GM20000 (cell line): ENCODE measurements at regions not wholly inside any gene's neighbourhood (a gene's known extent, or its start where the extent isn't known, plus 50 kb on each side); places are given as distances from the start of the nearest gene placed in this dataset.

ENCODE experiments used
- DNase-seq: peaks from one replicate; pipeline ENCODE4 v3.0.0; 2012; ENCODE audit warnings: low spot score
- TF ChIP-seq, protein P1 (sequence below): IDR thresholded peaks from 2 replicates; pipeline ENCODE4 v1.5.1; 2012; ENCODE audit warnings: mild to moderate bottlenecking, control low read depth; ENCODE audit errors: extremely low read depth, missing control alignments

DNA sequence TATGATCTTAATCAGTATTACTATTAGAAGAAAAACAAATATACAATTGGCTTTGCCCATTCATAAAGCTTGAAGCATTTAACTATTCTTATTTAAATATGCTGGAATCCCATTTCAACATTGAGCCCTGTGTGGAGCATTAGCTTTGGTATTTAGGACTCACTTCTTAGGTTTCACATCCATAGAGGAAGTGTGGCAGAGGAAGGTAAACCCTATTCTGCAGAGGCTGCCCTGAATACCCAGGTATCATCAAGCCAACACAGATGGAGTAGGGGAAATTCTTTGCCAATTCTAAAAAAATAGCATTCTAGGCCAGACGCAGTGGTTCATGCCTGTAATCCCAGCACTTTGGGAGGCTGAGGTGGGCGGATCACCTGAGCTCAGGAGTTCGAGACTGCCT is 361.5 kb downstream of the FIGN start:
- TF ChIP-seq, protein P1, sequence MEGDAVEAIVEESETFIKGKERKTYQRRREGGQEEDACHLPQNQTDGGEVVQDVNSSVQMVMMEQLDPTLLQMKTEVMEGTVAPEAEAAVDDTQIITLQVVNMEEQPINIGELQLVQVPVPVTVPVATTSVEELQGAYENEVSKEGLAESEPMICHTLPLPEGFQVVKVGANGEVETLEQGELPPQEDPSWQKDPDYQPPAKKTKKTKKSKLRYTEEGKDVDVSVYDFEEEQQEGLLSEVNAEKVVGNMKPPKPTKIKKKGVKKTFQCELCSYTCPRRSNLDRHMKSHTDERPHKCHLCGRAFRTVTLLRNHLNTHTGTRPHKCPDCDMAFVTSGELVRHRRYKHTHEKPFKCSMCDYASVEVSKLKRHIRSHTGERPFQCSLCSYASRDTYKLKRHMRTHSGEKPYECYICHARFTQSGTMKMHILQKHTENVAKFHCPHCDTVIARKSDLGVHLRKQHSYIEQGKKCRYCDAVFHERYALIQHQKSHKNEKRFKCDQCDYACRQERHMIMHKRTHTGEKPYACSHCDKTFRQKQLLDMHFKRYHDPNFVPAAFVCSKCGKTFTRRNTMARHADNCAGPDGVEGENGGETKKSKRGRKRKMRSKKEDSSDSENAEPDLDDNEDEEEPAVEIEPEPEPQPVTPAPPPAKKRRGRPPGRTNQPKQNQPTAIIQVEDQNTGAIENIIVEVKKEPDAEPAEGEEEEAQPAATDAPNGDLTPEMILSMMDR = no peak
- DNase-seq = no peak

DNA sequence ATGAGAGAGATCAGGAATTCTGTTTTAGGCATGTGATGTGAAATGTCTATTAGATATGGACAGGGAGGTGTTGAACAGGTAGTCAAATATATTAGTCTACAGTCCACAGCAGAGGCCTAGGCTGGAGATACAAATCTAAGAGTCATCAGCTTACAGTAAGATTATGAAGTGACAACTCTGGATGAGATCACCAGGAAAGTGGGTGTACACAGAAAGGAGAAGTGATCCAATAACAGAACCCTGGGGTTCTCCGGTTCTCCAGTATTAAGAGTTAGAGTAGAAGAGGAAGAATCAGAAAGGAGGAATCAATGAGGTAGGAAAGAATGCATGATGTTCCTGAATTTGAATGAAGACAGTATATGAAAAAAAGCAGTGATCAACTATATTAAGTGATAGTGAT is 362.3 kb downstream of the FIGN start:
- TF ChIP-seq, protein P1 = no peak
- no peak for DNase-seq

DNA sequence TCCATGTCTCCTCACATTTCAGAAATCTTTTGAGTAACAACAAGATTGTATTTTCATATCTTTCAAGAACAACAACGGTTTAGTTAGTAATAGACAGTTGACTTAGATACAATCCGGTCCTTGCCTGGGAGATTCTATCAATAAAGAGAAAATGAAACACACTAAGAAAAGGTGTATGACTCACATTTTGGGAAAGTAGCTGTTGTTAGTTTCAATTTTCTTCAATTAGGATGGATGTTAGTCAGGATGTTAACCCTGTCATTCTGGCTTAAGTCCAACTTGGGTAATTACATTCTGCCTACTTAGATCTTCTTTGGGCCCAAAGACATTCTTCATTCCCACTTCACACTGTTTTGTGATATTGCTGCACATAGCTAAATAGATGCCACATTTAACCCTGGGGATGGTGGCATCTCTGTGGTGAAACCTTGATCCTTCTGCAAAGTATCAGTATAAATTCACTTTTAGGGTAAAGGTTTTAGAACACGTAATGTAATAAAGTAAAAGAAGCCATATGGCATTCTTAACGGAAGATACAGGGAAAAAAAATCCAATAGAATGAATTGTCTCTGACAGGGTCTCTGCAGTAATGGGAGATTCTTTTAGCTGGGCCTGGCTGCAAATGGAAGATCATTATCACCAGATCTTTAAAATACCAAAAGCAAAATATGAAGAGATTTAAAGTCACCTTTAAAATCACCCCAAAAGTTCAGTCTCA is 365.5 kb downstream of the FIGN start:
- TF ChIP-seq, protein P1 = no peak
- no peak for DNase-seq

DNA sequence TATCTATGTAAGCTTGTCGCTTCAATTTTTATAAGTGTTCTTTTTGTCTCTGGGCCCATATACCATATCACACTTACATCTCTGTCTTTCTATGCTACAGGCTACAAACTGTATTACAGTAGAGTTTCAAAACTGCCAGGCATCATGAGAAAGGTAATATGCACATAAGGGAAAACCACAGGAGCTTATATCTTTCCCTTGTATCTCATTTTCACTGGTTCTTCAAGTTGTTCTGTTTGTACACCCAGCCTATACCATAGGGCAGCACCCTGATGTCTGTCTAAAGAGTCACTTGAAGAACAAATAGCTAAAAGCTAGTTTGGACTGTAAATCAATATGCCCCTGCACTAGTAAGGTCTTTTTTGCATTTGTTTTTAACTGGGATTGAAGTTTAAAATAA is 366.7 kb downstream of the FIGN start:
- no peak for DNase-seq
- TF ChIP-seq, protein P1 = no peak

DNA sequence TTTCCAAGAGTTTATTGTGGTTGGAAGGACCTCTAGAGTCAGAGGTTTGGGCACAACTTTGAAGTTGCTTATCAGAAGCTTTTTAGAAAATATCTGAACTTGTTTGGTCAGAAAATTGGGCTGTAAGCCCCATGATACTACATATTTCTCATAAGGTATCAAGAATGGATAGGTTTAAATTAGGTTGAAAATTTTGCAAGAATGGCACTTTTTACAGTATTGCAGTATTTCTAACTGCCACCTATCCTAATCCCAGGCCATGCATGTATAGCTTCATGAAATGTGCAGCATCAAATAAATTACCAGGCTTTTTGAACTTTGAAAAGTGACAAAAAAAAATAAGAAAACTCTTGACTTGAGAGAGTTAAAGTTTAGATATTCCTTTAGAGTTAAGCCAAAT is 367.2 kb downstream of the FIGN start:
- no peak for DNase-seq
- TF ChIP-seq, protein P1 = no peak

DNA sequence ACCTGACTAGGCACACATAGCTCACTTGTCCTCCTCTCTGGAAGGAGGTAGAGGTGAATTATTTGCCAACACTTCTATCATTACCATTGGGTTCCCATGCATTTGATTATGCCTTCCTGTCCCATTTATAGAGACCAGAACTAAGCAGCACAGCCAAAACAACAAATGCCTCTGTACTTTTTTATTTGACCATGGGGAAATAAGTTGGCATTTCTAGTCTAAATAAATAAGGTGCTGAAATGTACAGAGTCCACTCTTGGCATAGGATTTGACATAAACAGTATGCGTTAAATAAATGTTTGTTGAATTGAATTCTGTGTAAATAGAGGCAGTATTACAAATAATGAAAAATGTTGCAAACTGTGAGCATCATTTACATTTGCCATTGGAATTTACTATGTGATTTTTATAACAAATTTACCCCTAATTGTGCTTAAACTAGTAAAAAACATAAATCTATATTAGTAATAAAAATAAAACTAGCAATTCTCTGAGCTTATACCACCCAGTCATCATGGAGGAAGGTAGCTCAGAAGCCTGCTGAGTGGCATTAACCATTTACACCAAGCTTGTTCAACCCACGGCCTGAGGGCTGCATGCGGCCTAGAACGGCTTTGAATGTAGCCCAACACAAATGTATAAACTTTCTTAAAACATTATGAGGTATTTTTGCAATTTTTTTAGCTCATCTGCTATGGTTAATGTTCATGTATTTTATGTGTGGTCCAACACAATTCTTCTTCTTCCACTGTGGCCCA is 367.8 kb downstream of the FIGN start:
- TF ChIP-seq, protein P1 = no peak
- DNase-seq = no peak

DNA sequence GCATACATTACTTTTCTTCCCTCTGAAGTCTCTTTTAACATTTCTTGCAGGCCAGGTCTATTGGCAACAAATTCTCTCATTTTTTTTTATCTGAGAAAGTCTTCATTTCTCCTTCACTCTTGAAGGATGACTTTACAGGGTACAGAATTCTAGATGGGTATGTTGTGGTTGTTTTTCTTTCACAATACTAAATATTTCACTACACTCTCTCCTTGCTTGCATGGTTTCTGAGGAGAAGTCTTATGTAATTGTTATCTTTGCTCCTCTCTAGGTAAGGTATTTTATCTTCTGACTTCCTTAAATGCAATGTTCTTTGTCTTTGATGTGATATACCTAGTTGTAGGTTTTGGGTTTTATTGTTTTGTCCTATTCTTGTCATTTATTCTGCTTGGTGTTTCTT is 371.1 kb downstream of the FIGN start:
- DNase-seq = no peak
- TF ChIP-seq, protein P1 = no peak
